IMR-90 (cell line): ENCODE measurements at regions not wholly inside any gene's neighbourhood (a gene's known extent, or its start where the extent isn't known, plus 50 kb on each side); places are given as distances from the start of the nearest gene placed in this dataset.

ENCODE experiments used
- ATAC-seq: fragments of 200-7000 bp; cut with Tn5 transposase; 2 replicates; pipeline ENCODE4 v1.9.1; 2020; ENCODE audit warnings: low read depth, mild to moderate bottlenecking, moderate library complexity
- BruUV-seq: library from RNA; stranded (reverse); fragments of 400-500 nt; replicated peaks from 2 replicates; lab custom pipeline; 2021; lab: Mats Ljungman, UMichigan
- CTCF ChIA-PET: fragments of 300-600 bp; formaldehyde crosslinking; extraction: SDS; loops from one replicate; lab custom pipeline; 2021; ENCODE audit warnings: antibody characterized with exemption; lab: Yijun Ruan, JAX
- POLR2A ChIA-PET: fragments of 300-600 bp; sonication (Branson Sonifier 250); formaldehyde crosslinking; loops from one replicate; lab custom pipeline; 2022; ENCODE audit warnings: antibody characterized with exemption; ENCODE audit not compliant: unreplicated experiment; lab: Charles Lee
- DNase-seq: peaks from one replicate; pipeline ENCODE4 v3.0.0; 2013
- H2AFZ ChIP-seq: replicated peaks from 2 replicates; pipeline ENCODE3; 2013; ENCODE audit warnings: low read length, mild to moderate bottlenecking; ENCODE audit not compliant: poor library complexity
- H2AK5ac ChIP-seq: 2 replicates; pipeline ENCODE4 v1.6.1; 2013; ENCODE audit warnings: low read depth, low read length, inconsistent platforms
- H2AK9ac ChIP-seq: replicated peaks from 2 replicates; pipeline ENCODE3; 2013; ENCODE audit warnings: mild to moderate bottlenecking, low read depth, low read length, moderate library complexity; ENCODE audit not compliant: poor library complexity
- H2BK120ac ChIP-seq: 2 replicates; pipeline ENCODE4 v1.6.1; 2013; ENCODE audit warnings: low read depth, low read length, inconsistent platforms
- H2BK15ac ChIP-seq: 3 replicates; pipeline ENCODE4 v1.6.1; 2013; ENCODE audit warnings: low read depth, low read length, inconsistent platforms
- H2BK20ac ChIP-seq: 2 replicates; pipeline ENCODE4 v1.6.1; 2013; ENCODE audit warnings: low read depth, mild to moderate bottlenecking, inconsistent platforms, low read length, moderate library complexity
- H2BK5ac ChIP-seq: 2 replicates; pipeline ENCODE4 v1.6.1; 2013; ENCODE audit warnings: mild to moderate bottlenecking, low read depth, low read length, inconsistent platforms; ENCODE audit not compliant: poor library complexity, severe bottlenecking
- H3K14ac ChIP-seq: replicated peaks from 2 replicates; pipeline ENCODE4 v1.6.1; 2013; ENCODE audit warnings: low read depth, low read length, inconsistent platforms
- H3K18ac ChIP-seq: 2 replicates; pipeline ENCODE4 v1.6.1; 2013; ENCODE audit warnings: low read depth, low read length, control low read depth
- H3K23ac ChIP-seq: 2 replicates; pipeline ENCODE4 v1.6.1; 2013; ENCODE audit warnings: low read depth, low read length, inconsistent platforms
- H3K27ac ChIP-seq: 2 replicates; pipeline ENCODE4 v1.5.1; 2013; ENCODE audit warnings: mild to moderate bottlenecking, control low read depth, low read length; ENCODE audit not compliant: insufficient read depth
- H3K27me3 ChIP-seq: 2 replicates; pipeline ENCODE4 v1.6.1; 2013; ENCODE audit warnings: low read length; ENCODE audit not compliant: control insufficient read depth, insufficient read depth
- H3K36me3 ChIP-seq: 2 replicates; pipeline ENCODE4 v1.6.1; 2013; ENCODE audit warnings: low read length, mixed read lengths; ENCODE audit not compliant: control insufficient read depth, insufficient read depth
- H3K4ac ChIP-seq: 2 replicates; pipeline ENCODE4 v1.6.1; 2013; ENCODE audit warnings: low read depth, low read length, inconsistent platforms
- H3K4me1 ChIP-seq: 2 replicates; pipeline ENCODE4 v1.6.1; 2013; ENCODE audit warnings: low read length, mixed read lengths; ENCODE audit not compliant: control insufficient read depth, insufficient read depth
- H3K4me2 ChIP-seq: 2 replicates; pipeline ENCODE4 v1.6.1; 2013; ENCODE audit warnings: low read depth, mild to moderate bottlenecking, control low read depth, low read length, moderate library complexity
- H3K4me3 ChIP-seq: 2 replicates; pipeline ENCODE4 v1.5.1; 2013; ENCODE audit warnings: low read depth, mild to moderate bottlenecking, control low read depth, low read length, moderate library complexity; ENCODE audit not compliant: insufficient read depth
- H3K56ac ChIP-seq: 2 replicates; pipeline ENCODE4 v1.6.1; 2013; ENCODE audit warnings: low read length, inconsistent platforms; ENCODE audit not compliant: insufficient read depth; ENCODE audit errors: extremely low read depth
- H3K79me1 ChIP-seq, 2 experiments: 2 replicates each; pipeline ENCODE4 v1.6.1; 2013; ENCODE audit warnings: low read length in 2 of 2, inconsistent platforms in 1 of 2, low read depth in 1 of 2
- H3K9ac ChIP-seq: 2 replicates; pipeline ENCODE4 v1.6.1; 2013; ENCODE audit warnings: low read depth, low read length, control low read depth
- H3K9me1 ChIP-seq: 2 replicates; pipeline ENCODE4 v1.6.1; 2013; ENCODE audit warnings: low read length, inconsistent platforms; ENCODE audit not compliant: insufficient read depth
- H3K9me3 ChIP-seq: 2 replicates; pipeline ENCODE4 v1.6.1; 2013; ENCODE audit warnings: low read length; ENCODE audit not compliant: control insufficient read depth, insufficient read depth
- H4K20me1 ChIP-seq: 2 replicates; pipeline ENCODE4 v1.6.1; 2013; ENCODE audit warnings: low read length, inconsistent platforms; ENCODE audit not compliant: insufficient read depth
- H4K5ac ChIP-seq: 2 replicates; pipeline ENCODE4 v1.6.1; 2013; ENCODE audit warnings: mild to moderate bottlenecking, low read depth, low read length, control low read depth
- H4K8ac ChIP-seq, 2 experiments: 2 replicates each; pipeline ENCODE4 v1.6.1; 2013; ENCODE audit warnings: low read depth in 2 of 2, low read length in 2 of 2, control low read depth in 1 of 2, inconsistent platforms in 1 of 2
- H4K91ac ChIP-seq: 2 replicates; pipeline ENCODE4 v1.6.1; 2013; ENCODE audit warnings: low read depth, low read length, inconsistent platforms; ENCODE audit not compliant: insufficient read depth
- BHLHE40 ChIP-seq: fragments of 150-350 bp; IDR thresholded peaks from 2 replicates; pipeline ENCODE4 v1.6.1; 2016; ENCODE audit warnings: mild to moderate bottlenecking, low read depth, low read length
- CEBPB ChIP-seq: IDR thresholded peaks from 2 replicates; pipeline ENCODE4 v1.6.1; 2012; ENCODE audit warnings: low read depth, low read length, improper control_type of control experiment
- CHD1 ChIP-seq: IDR thresholded peaks from 2 replicates; pipeline ENCODE4 v1.6.1; 2012; ENCODE audit warnings: low read depth, low read length, improper control_type of control experiment
- CTCF ChIP-seq: conservative IDR thresholded peaks from 2 replicates; pipeline ENCODE4 v1.5.1; 2012; ENCODE audit warnings: mild to moderate bottlenecking, low read depth, low read length, improper control_type of control experiment
- ELK1 ChIP-seq: fragments of 150-350 bp; IDR thresholded peaks from 2 replicates; pipeline ENCODE4 v1.6.1; 2016; ENCODE audit warnings: low read depth, mild to moderate bottlenecking, low read length, moderate library complexity, borderline replicate concordance
- FOS ChIP-seq: fragments of 150-350 bp; IDR thresholded peaks from 2 replicates; pipeline ENCODE4 v1.6.1; 2016; ENCODE audit warnings: low read depth, low read length
- MAFK ChIP-seq: IDR thresholded peaks from 2 replicates; pipeline ENCODE4 v1.6.1; 2012; ENCODE audit warnings: low read depth, low read length, improper control_type of control experiment
- MAZ ChIP-seq: IDR thresholded peaks from 2 replicates; pipeline ENCODE4 v1.6.1; 2012; ENCODE audit warnings: low read depth, mild to moderate bottlenecking, low read length, improper control_type of control experiment, moderate library complexity, borderline replicate concordance
- MXI1 ChIP-seq: IDR thresholded peaks from 2 replicates; pipeline ENCODE4 v1.6.1; 2012; ENCODE audit warnings: low read depth, mild to moderate bottlenecking, low read length, moderate library complexity, borderline replicate concordance
- NFE2L2 ChIP-seq: fragments of 150-350 bp; IDR thresholded peaks from 2 replicates; pipeline ENCODE4 v1.6.1; 2016; ENCODE audit warnings: low read depth, mild to moderate bottlenecking, low read length
- POLR2A ChIP-seq: IDR thresholded peaks from 2 replicates; pipeline ENCODE4 v1.6.1; 2012; ENCODE audit warnings: mild to moderate bottlenecking, low read depth, low read length
- RAD21 ChIP-seq: IDR thresholded peaks from 2 replicates; pipeline ENCODE4 v1.6.1; 2012; ENCODE audit warnings: low read length, improper control_type of control experiment
- RCOR1 ChIP-seq: IDR thresholded peaks from 2 replicates; pipeline ENCODE4 v1.6.1; 2012; ENCODE audit warnings: mild to moderate bottlenecking, low read length, improper control_type of control experiment; ENCODE audit not compliant: insufficient replicate concordance
- RFX5 ChIP-seq: IDR thresholded peaks from 2 replicates; pipeline ENCODE4 v1.8.0; 2012; ENCODE audit warnings: low read depth, mild to moderate bottlenecking, low read length, moderate library complexity
- SMC3 ChIP-seq: fragments of 150-350 bp; IDR thresholded peaks from 2 replicates; pipeline ENCODE4 v1.6.1; 2016; ENCODE audit warnings: low read depth, mild to moderate bottlenecking, antibody characterized with exemption, low read length, moderate library complexity
- USF2 ChIP-seq: fragments of 150-350 bp; IDR thresholded peaks from 2 replicates; pipeline ENCODE4 v1.6.1; 2017; ENCODE audit warnings: mild to moderate bottlenecking, antibody characterized with exemption, low read length, low read depth
- WGBS, 2 experiments: methylation state at CpG; one replicate each; pipeline versions ENCODE4 v1.1.5 to v1.1.7; 2013; ENCODE audit warnings: missing lambda C conversion rate in 2 of 2; ENCODE audit not compliant: insufficient read length in 1 of 2; ENCODE audit errors: extremely low coverage in 2 of 2; 5-methylcytosine and 5-hydroxymethylcytosine counted together
- dilution Hi-C: fragments of 300-500 bp; cut with HindIII; formaldehyde crosslinking; loops from one replicate; pipeline ENCODE4 v1.14.3; 2018; ENCODE audit warnings: low sequenced_read_pairs; ENCODE audit not compliant: unreplicated experiment
- in situ Hi-C: fragments of 300-500 bp; cut with MboI; formaldehyde crosslinking; loops from 3 replicates; pipeline ENCODE4 v1.14.3; 2019; ENCODE audit warnings: low sequenced_read_pairs, inconsistent platforms, mixed read lengths
- intact Hi-C: fragments of 100-400 bp; cut with micrococcal nuclease; formaldehyde crosslinking; loops from 2 replicates; pipeline ENCODE4 v1.10.0; 2022

GRCh38 chr17:13200671-13201070 is 182.8 kb upstream of the ELAC2 start:
- no peaks in the 10 kb centered on the region for H3K9me1 ChIP-seq
- no peak overlapping the region for H3K4me3 ChIP-seq
- H2BK15ac ChIP-seq, result no peak overlapping the region
- H3K4me1 ChIP-seq, result no peaks in the 10 kb centered on the region
- no peak overlapping the region for H2AK5ac ChIP-seq
- in situ Hi-C loops (no loop called here), dilution Hi-C loops (no loop called here), intact Hi-C loops (no loop called here)
- H3K27ac ChIP-seq, result no peak overlapping the region
- H3K9me3 ChIP-seq, result no peaks in the 10 kb centered on the region
- H4K8ac ChIP-seq, result no peak overlapping the region
- H3K9ac ChIP-seq, result no peak overlapping the region
- H3K23ac ChIP-seq, result no peak overlapping the region
- H2BK120ac ChIP-seq, result no peak overlapping the region
- H3K4me2 ChIP-seq, result no peak overlapping the region
- H3K79me1 ChIP-seq, result no peaks in the 10 kb centered on the region
- no peak overlapping the region for H3K4ac ChIP-seq
- no peak overlapping the region for H2AK9ac ChIP-seq
- ChIA-PET CTCF (no interaction called here), POLR2A (no interaction called here)
- no peak overlapping the region for H2AFZ ChIP-seq
- no TSS peak for BruUV-seq
- TF ChIP-seq FOS (no peak), BHLHE40 (no peak), CHD1 (no peak), CEBPB (no peak), RFX5 (no peak), MAZ (no peak), USF2 (no peak), RCOR1 (no peak), MAFK (no peak), SMC3 (no peak), MXI1 (no peak), ELK1 (no peak), POLR2A (no peak), CTCF (no peak), RAD21 (no peak), NFE2L2 (no peak)
- no peak overlapping the region for H3K18ac ChIP-seq
- no peak for ATAC-seq
- no peak overlapping the region for H3K14ac ChIP-seq
- no peak overlapping the region for H2BK20ac ChIP-seq
- H3K27me3 ChIP-seq, result no peaks in the 10 kb centered on the region; the same call in 1 of the 2 replicates
- WGBS, 2 experiments, result no CpG with 5 or more reads among the region's 1 CpG
- no peak overlapping the region for H4K5ac ChIP-seq
- H4K91ac ChIP-seq, result no peak overlapping the region
- H3K56ac ChIP-seq, result no peak overlapping the region
- H4K20me1 ChIP-seq, result no peaks in the 10 kb centered on the region
- no peaks in the 10 kb centered on the region for H3K36me3 ChIP-seq
- H2BK5ac ChIP-seq, result no peak overlapping the region
- no peak for DNase-seq
